HG02885 (cell line): ENCODE measurements at regions not wholly inside any gene's neighbourhood (a gene's known extent, or its start where the extent isn't known, plus 50 kb on each side); places are given as distances from the start of the nearest gene placed in this dataset.
"Not testable (repeated sequence)": the region's sequence is repeated elsewhere in the genome, so short reads cannot be mapped to it uniquely, and the experiment has no call there.

Source experiments
- ATAC-seq: cut with Tn5 transposase; IDR thresholded peaks from one replicate; pipeline ENCODE4 v1.9.1; 2021; ENCODE audit warnings: mild to moderate bottlenecking; ENCODE audit not compliant: unreplicated experiment, poor library complexity

DNA sequence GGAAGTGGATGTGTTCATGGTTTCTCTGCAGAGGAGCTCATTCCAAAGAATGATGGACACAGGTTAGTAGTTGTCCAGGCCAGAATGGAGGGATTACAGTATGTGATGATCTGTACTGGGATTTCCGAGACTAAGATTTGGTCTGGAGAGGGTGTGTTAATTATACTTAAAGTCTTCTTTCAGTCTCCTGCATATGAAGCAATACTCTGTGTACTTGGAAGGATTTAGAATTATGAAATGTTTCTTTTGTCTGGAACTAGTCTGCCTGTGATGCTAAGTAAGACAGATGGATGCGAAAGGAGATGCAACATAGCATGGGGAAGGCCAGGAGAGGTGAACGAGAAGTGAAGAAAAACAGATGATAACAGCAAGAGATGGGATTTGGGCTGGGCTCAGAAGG lies 305.1 kb upstream of the LYZL1 start:
- no peak for ATAC-seq

GRCh38 chr10:28984431-28984830 lies 304.4 kb upstream of the LYZL1 start:
- peak; percentile 78 for ATAC-seq

DNA sequence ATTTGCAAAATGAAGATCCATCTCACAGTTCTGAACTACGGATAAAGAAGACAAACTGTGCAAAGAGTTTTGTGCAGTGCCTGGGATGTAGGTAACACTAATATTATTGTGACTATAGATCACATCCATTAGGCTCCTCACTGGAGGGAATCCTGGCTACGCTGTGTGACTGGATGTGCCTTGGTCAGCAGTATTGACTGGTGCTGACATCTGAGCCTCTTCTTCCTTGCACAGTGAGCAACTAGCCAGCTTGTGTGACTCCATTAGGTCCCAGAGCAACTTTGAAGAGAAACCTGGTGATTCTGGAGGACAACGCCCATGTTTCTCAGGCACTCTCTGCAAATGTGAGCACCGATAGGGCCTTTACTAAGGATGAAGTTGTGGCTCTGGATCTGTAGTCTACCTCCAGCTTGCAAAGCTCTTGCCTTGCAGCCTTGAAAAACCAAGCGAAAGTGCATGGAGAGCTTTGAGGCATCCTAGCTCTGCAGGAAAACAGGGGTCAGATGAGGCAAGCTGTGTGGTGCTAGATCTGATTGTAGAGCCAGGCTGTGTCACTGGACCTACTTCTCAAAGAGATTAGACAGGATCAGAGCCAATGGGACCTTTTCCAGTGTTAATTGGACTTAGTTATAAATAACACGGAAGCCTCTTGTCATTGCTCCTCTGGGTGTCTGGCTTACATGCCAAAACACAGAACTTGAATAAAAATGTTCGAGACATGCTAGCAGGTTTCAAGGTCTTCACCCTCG lies 303.6 kb upstream of the LYZL1 start:
- ATAC-seq = no peak

DNA sequence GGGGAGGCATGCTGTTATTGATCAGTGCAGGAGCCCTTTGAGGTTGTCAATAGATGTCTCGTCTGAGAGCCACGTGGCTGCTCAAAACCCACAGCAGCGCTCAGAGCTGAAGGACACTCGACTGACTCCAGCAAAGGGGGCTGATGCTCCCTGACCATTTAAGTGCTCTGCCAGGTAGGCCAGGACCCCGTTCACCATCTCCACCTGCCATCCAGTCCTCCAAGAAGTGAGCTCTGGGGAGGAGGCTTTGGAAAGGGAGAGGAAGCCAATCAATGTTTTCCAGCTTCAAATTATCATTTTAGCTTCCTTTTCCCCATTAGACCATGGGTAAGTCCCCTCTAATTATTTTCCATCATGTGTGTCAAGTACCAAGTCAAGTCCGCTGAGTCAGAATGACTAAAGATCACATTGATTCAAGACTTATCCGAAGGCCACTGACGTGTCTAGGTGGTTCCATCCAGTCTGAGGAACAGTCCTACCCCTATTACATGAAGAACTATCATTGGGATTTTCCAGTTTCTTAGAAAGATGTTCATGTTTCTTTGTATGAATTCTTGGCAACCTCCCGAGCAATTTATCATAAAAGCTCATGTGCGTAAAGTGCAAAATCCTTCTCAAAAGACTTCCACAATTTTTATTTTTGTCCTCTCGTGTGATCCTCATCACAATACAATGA lies 302.6 kb upstream of the LYZL1 start:
- ATAC-seq = no peak

GRCh38 chr10:28986856-28987255 lies 302.0 kb upstream of the LYZL1 start:
- ATAC-seq = no peak

DNA sequence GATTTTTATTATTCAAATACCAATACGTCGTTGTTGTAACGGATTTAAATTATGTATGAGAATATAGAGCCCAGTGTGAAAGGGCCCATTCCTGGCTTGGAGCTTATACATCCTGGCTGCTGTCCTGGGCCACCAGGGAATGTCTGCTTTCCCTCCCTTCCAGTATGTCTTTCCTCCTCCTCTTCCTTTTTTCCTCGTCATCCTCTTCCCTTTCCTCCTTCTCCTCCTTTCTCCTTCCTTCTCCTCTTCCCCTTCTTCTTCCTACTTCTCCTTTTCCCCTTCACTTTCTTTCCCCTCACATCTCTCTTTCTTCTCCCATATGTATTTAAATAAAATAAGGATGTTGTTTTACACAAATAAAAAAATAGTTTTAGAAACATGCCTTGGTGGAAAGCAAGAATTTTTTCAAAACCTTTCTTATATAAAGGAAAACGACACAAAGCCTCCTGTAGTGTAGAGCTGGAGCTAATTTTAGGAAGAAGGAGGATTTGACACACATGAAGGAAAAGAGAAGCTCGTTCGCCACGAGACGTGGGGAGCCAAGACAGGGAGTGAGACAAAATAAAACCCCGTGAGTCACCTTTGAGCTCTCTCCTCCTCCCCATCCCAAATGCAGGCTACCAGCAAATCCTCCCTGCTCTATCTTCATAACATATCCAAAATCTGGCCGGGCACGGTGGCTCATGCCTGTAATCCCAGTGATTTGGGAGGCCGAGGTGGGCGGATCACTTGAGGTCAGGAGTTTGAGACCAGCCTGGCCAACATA lies 301.1 kb upstream of the LYZL1 start:
- no peak for ATAC-seq

DNA sequence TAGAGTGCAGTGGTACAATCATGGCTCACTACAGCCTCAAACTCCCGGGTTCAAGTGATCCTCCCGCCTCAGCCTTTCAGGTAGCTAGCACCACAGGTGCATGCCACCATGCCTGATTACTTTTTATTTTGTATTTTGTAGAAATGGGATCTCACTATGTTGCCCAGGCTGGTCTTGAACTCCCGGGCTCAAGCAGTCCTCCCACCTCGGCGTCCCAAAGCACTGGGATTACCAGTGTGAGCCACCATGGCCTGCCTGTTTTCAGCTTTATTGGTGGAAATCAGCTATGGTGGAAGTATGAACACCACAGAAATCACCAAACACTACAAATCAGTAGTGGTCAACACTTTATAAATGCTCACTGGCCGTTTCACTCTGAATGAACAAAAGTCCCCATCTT lies 299.9 kb upstream of the LYZL1 start:
- ATAC-seq = no peak

DNA sequence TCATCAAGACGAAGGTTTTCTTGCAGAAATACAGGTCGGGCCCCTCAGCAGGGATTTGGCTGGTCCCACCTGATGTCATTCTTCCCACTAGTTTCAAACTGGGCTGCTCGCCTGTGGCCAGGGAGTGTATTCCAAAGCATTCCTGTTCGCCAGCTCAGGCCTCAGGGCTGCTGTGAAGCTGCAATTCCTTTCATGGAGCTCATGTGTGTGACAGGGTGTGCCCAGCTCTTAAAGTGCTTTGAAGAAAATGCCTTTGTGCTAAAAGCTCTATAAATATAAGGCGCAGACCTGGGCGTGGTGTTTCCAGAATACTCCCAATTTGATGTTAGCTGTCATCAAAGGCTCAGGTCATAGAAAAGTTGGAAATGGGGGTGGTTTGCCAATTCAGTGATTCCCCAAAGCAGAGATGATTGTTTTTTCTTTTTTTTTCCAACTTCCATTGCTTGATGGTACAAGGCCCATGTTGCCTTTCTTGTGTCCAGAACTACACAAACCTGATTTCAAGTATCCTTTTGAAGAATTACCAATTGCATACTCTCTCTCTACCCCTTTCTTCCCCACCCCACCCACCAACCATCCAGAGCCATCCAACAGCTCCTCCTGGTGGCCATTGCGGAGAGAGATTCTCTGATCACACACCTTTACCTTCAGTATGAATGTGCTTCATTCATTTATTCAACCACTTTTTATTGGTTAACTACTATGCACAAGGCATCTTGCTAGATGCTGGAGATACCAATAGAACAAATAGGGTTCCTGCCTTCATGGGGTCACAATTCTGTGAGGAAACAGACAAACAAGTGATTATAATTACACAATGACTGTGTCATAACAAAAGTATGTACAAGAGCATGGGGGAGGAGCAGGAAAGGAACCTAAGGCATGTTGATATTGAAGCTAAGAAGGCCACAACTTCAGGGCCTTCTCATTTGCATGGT lies 297.3 kb upstream of the LYZL1 start:
- ATAC-seq = no peak

- no peak for ATAC-seq
Measured at GRCh38 chr10:28993056-28993455, 295.8 kb upstream of the LYZL1 start.

DNA sequence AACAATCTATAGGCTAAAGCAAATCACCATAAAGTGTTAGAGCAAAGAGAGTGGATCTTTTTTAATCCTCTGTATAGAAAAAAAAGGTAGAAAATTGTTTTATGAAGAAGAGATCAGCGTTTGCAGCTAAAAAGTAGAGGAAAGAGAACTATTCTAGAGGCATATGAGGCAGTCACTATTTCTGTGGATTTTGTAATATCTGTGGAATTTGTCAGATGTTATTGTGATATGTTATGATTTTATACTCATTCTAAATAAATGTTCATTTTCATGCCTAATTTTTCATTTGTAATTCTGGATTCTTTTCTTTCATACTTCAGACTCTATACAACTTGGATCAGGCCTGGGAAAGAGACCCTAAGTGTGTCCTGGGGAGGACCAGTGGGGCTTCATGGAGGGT lies 295.0 kb upstream of the LYZL1 start:
- ATAC-seq = no peak

GRCh38 chr10:28994802-28995201 lies 294.1 kb upstream of the LYZL1 start:
- not testable (repeated sequence) for ATAC-seq

- ATAC-seq = no peak
Measured at GRCh38 chr10:28995497-28995896, 293.4 kb upstream of the LYZL1 start.

DNA sequence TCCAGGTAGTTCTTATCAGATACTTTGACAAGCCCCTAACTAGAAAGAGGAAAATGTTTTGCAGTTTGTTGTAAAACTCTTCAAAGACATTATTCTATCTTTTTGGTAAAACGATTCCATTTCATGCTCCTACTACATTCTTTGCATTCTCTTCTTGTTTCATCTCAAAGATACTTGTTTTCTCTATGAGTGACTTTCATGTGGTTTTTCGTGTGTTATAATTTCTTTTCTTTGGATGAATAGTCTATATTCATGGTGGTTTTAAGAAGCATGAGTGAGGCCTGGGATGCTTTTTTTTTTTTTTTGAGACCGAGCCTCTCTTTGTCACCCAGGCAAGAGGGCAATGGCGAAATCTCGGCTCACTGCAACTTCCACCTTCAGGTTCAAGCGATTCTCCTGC lies 292.5 kb upstream of the LYZL1 start:
- no peak for ATAC-seq

DNA sequence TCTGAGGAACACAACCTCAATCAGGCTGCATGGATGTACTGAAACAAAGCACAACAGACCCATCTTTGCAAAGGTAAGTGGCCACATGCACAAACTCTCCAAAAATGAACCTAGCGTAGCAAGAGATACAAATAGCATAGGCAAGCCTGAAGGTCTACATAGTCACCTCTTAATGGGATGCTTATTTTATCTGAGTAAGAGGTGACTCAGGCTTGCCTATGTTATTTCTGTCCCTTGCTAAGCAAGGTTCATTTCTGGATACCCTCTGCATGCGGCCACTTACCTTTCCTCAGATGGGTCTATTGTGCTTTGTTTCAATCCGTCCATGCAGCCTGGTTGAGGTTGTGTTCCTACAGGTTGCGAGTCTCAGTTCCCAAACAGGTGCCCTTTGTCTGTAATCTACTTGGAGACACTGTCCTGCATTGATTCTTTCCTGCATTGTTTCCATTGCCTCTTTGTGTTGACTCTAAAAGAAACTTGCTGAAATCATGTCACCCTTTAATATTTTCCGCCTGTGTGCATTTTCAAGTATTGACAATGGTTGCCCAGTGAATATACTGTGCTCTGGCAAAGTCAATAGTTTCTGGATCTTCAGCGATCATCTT lies 291.8 kb upstream of the LYZL1 start:
- ATAC-seq = no peak

DNA sequence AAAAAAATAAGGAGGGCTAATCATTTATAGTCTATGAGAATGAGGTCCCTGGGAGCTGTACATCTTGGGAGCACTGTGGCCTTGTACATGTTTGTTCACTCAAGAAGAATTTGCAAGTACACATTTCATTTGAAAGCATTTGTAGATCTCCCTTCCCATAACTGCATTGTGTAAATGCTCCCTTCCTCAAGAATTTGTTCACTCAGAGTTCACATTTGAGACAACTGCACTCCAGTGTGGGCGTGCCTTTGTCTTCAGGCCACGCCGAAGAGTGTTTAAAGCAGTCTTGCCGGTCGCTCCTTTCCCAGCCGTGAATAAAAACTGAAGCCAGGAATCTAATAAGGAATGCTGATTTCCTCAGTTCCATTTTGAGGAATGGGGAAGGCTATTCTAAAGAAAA lies 291.1 kb upstream of the LYZL1 start:
- no peak for ATAC-seq

GRCh38 chr10:29001801-29002200 lies 287.1 kb upstream of the LYZL1 start:
- ATAC-seq = no peak

- ATAC-seq = not testable (repeated sequence)
Measured at GRCh38 chr10:29003014-29003413, 285.9 kb upstream of the LYZL1 start.

- no peak for ATAC-seq
Measured at GRCh38 chr10:29005988-29006387, 282.9 kb upstream of the LYZL1 start.

DNA sequence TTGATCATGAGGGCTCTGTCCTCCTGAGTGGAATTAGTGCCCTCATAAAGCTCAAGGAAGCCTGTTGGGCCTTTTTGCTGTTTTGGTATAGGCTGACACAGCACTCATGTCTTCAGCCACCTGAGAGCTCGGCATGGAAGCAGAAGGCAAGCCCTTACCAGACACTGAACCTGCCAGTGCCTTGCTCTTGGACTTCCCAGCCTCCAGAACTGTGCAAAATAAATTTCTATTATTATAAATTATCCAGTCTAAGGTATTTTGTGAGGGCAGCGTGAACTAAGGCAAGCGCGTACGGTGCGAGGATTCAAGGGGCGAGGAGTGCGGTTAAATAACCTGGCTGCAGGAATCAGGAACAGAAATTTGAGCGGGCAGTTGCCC lies 281.5 kb upstream of the LYZL1 start:
- ATAC-seq = no peak
